ENCODE measurements at regions not wholly inside any gene's neighbourhood (a gene's known extent, or its start where the extent isn't known, plus 50 kb on each side); places are given as distances from the start of the nearest gene placed in this dataset.

DNA sequence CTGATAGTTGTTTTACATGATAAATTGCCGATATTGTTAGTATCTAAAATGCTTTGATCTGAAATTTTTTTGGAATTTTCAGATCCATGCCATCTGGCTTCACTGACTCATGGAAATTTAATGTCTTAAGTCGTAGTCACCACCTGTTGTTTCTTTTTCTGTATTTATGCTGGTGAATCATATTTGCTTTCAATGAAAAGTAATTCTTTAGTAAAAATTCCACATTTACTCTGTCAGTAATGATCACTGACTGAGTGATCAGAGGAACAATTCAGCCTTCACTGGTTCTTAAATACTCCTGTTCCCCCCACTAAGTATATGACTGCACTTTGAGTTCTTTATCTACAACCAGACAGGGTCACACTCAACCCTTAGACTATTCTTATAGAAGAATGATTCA, 185.6 kb upstream of the NRIP1 start:
- ChIA-PET POLR2A (ENCODE audit: unreplicated experiment) (no interaction called here), CTCF (no interaction called here)
- Histone ChIP-seq H2BK5ac (ENCODE audit: low read depth, low read length, poor library complexity, severe bottlenecking) (no peak overlapping the region), H2BK20ac (ENCODE audit: low read depth, low read length) (no peak overlapping the region), H3K27ac (ENCODE audit: insufficient read depth, low read length) (no peak overlapping the region), H4K20me1 (ENCODE audit: insufficient read depth, low read length) (no peaks in the 10 kb centered on the region), H3K14ac (replicated peaks; ENCODE audit: low read depth, low read length) (no peak overlapping the region), H3K4me2 (ENCODE audit: low read depth, low read length) (no peak overlapping the region), H3K23ac (ENCODE audit: low read depth, low read length) (no peak overlapping the region), H4K8ac (ENCODE audit: low read depth in 2 of 2, low read length in 2 of 2) (no peak overlapping the region), H2AK9ac (replicated peaks; ENCODE audit: low read depth, low read length, poor library complexity) (no peak overlapping the region), H4K91ac (ENCODE audit: insufficient read depth, low read depth, low read length) (no peak overlapping the region), H2AFZ (replicated peaks; ENCODE audit: low read length, poor library complexity) (no peak overlapping the region), H3K56ac (ENCODE audit: extremely low read depth, insufficient read depth, low read length) (no peak overlapping the region), H3K79me1 (ENCODE audit: low read depth in 1 of 2, low read length in 2 of 2) (no peaks in the 10 kb centered on the region), H3K4me1 (ENCODE audit: control insufficient read depth, insufficient read depth, low read length) (no peaks in the 10 kb centered on the region), H3K4ac (ENCODE audit: low read depth, low read length) (no peak overlapping the region), H3K9me3 (ENCODE audit: control insufficient read depth, insufficient read depth, low read length) (no peaks in the 10 kb centered on the region), H2AK5ac (ENCODE audit: low read depth, low read length) (no peak overlapping the region), H3K18ac (ENCODE audit: low read depth, low read length) (no peak overlapping the region), H2BK120ac (ENCODE audit: low read depth, low read length) (no peak overlapping the region), H3K9ac (ENCODE audit: low read depth, low read length) (no peak overlapping the region), H3K9me1 (ENCODE audit: insufficient read depth, low read length) (no peaks in the 10 kb centered on the region), H3K27me3 (ENCODE audit: control insufficient read depth, insufficient read depth, low read length) (no peaks in the 10 kb centered on the region), H3K4me3 (ENCODE audit: insufficient read depth, low read depth, low read length) (no peak overlapping the region), H2BK15ac (ENCODE audit: low read depth, low read length) (no peak overlapping the region), H4K5ac (ENCODE audit: low read depth, low read length) (no peak overlapping the region), H3K36me3 (ENCODE audit: control insufficient read depth, insufficient read depth, low read length) (no peaks in the 10 kb centered on the region)
- in situ Hi-C loops (cut with MboI; ENCODE audit: low sequenced_read_pairs) (no loop called here), dilution Hi-C loops (cut with HindIII; ENCODE audit: low sequenced_read_pairs, unreplicated experiment) (no loop called here), intact Hi-C loops (cut with micrococcal nuclease) (no loop called here)
- no peak for TF ChIP-seq CHD1 (IDR thresholded peaks at IDR 0.05; ENCODE audit: low read depth, low read length)
- TF ChIP-seq NFE2L2 (IDR thresholded peaks at IDR 0.05; ENCODE audit: low read depth, low read length), result no peak
- no TSS peak for BruUV-seq (replicated peaks)
- DNase-seq (peak; percentile 53), ATAC-seq (ENCODE audit: low read depth) (no peak)
- WGBS, 2 experiments (ENCODE audit: extremely low coverage in 2 of 2, insufficient read length in 1 of 2), result no CpG with 5 or more reads among the region's 2 CpGs

All from IMR-90 (cell line).